MM.1S (cell line): ENCODE measurements at regions not wholly inside any gene's neighbourhood (a gene's known extent, or its start where the extent isn't known, plus 50 kb on each side); places are given as distances from the start of the nearest gene placed in this dataset.

Experiments
- DNase-seq: peaks from one replicate; pipeline ENCODE4 v3.0.0-alpha.2; 2015
- H2AFZ ChIP-seq: fragments of 300-600 bp; sonication (generic); 2 replicates; pipeline ENCODE4 v1.6.0; 2016; ENCODE audit warnings: antibody characterized with exemption, low read length
- H3F3A ChIP-seq: fragments of 300-600 bp; sonication (generic); 2 replicates; pipeline ENCODE4 v1.6.1; 2016; ENCODE audit warnings: mild to moderate bottlenecking, antibody characterized with exemption, low read length, moderate library complexity, mixed read lengths; ENCODE audit not compliant: insufficient read depth
- H3K27ac ChIP-seq: fragments of 300-600 bp; sonication (generic); 2 replicates; pipeline ENCODE4 v1.5.1; 2016; ENCODE audit warnings: mild to moderate bottlenecking, low read length
- H3K27me3 ChIP-seq: fragments of 300-600 bp; sonication (generic); replicated peaks from 2 replicates; pipeline ENCODE4 v1.6.0; 2016; ENCODE audit warnings: low read length; ENCODE audit not compliant: insufficient read depth
- H3K36me3 ChIP-seq: fragments of 300-600 bp; sonication (generic); replicated peaks from 2 replicates; pipeline ENCODE4 v1.6.1; 2016; ENCODE audit warnings: mild to moderate bottlenecking, low read length, mixed read lengths; ENCODE audit not compliant: insufficient read depth
- H3K4me1 ChIP-seq: fragments of 300-600 bp; sonication (generic); 2 replicates; pipeline ENCODE4 v1.6.1; 2016; ENCODE audit warnings: low read length, mixed read lengths
- H3K4me2 ChIP-seq: fragments of 300-600 bp; sonication (generic); 2 replicates; pipeline ENCODE4 v1.6.0; 2016; ENCODE audit warnings: low read depth, low read length
- H3K4me3 ChIP-seq: fragments of 300-600 bp; sonication (generic); 2 replicates; pipeline ENCODE4 v1.5.1; 2016; ENCODE audit warnings: low read length, mixed read lengths
- H3K79me2 ChIP-seq: fragments of 300-600 bp; sonication (generic); 2 replicates; pipeline ENCODE4 v1.6.1; 2016; ENCODE audit warnings: mixed run types, low read length, mixed read lengths
- H3K9ac ChIP-seq: fragments of 300-600 bp; sonication (generic); 2 replicates; pipeline ENCODE4 v1.6.1; 2016; ENCODE audit warnings: low read length, mixed read lengths
- H3K9me2 ChIP-seq: fragments of 300-600 bp; sonication (generic); replicated peaks from 2 replicates; pipeline ENCODE4 v1.6.1; 2016; ENCODE audit warnings: mild to moderate bottlenecking, low read length, mixed read lengths; ENCODE audit not compliant: insufficient read depth
- H3K9me3 ChIP-seq: fragments of 300-600 bp; sonication (generic); replicated peaks from 2 replicates; pipeline ENCODE4 v1.6.1; 2016; ENCODE audit warnings: mild to moderate bottlenecking, low read length, mixed read lengths; ENCODE audit not compliant: insufficient read depth
- H4K20me1 ChIP-seq: fragments of 300-600 bp; sonication (generic); 2 replicates; pipeline ENCODE4 v1.6.1; 2016; ENCODE audit warnings: mild to moderate bottlenecking, low read length, moderate library complexity, mixed read lengths; ENCODE audit not compliant: insufficient read depth
- EZH2 ChIP-seq: fragments of 300-600 bp; sonication (generic); optimal IDR thresholded peaks from 2 replicates; pipeline ENCODE3; 2017; ENCODE audit warnings: low read depth, mild to moderate bottlenecking, antibody characterized with exemption, low read length, mixed read lengths
- EZH2phosphoT487 ChIP-seq: fragments of 300-600 bp; sonication (generic); IDR thresholded peaks from 2 replicates; pipeline ENCODE4 v1.6.1; 2018; ENCODE audit warnings: antibody characterized with exemption, low read length
- TF ChIP-seq, protein P1 (sequence below): fragments of 300-600 bp; sonication (generic); IDR thresholded peaks from 2 replicates; pipeline ENCODE4 v1.5.1; 2016; ENCODE audit warnings: antibody characterized with exemption, low read length, mixed read lengths

DNA sequence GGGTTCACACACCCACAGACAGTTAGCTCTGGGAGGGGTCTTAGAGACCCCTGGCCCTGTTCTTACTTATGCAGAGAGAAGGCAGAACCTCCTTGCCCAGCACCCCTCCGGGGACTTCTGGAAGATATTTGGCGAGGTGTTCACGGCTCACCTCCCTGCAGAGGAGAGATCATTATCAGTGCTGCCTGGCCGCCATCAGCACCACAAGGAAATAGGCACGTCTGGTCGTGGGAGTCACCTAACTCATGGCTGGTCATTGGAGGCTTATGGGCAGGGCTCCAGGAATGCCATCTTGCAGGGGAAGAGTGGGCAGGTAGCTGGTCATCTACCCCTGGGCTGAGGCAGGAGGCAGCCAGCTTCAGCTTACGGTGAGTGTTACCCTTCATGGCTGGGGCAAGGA lies 189.4 kb downstream of the RPS24 start:
- Histone ChIP-seq H3F3A (no peaks in the 10 kb centered on the region), H3K9me2 (no peaks in the 10 kb centered on the region), H3K4me2 (no peak overlapping the region), H3K9me3 (no peaks in the 10 kb centered on the region), H2AFZ (no peak overlapping the region), H3K9ac (no peak overlapping the region), H3K36me3 (no peaks in the 10 kb centered on the region), H3K4me1 (no peaks in the 10 kb centered on the region), H3K27me3 (no peaks in the 10 kb centered on the region), H3K27ac (no peak overlapping the region), H3K79me2 (no peaks in the 10 kb centered on the region), H4K20me1 (no peaks in the 10 kb centered on the region), H3K4me3 (no peak overlapping the region)
- DNase-seq, result no peak
- TF ChIP-seq EZH2phosphoT487 (no peak), EZH2 (no peak)
- TF ChIP-seq, protein P1, sequence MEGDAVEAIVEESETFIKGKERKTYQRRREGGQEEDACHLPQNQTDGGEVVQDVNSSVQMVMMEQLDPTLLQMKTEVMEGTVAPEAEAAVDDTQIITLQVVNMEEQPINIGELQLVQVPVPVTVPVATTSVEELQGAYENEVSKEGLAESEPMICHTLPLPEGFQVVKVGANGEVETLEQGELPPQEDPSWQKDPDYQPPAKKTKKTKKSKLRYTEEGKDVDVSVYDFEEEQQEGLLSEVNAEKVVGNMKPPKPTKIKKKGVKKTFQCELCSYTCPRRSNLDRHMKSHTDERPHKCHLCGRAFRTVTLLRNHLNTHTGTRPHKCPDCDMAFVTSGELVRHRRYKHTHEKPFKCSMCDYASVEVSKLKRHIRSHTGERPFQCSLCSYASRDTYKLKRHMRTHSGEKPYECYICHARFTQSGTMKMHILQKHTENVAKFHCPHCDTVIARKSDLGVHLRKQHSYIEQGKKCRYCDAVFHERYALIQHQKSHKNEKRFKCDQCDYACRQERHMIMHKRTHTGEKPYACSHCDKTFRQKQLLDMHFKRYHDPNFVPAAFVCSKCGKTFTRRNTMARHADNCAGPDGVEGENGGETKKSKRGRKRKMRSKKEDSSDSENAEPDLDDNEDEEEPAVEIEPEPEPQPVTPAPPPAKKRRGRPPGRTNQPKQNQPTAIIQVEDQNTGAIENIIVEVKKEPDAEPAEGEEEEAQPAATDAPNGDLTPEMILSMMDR, result no peak

DNA sequence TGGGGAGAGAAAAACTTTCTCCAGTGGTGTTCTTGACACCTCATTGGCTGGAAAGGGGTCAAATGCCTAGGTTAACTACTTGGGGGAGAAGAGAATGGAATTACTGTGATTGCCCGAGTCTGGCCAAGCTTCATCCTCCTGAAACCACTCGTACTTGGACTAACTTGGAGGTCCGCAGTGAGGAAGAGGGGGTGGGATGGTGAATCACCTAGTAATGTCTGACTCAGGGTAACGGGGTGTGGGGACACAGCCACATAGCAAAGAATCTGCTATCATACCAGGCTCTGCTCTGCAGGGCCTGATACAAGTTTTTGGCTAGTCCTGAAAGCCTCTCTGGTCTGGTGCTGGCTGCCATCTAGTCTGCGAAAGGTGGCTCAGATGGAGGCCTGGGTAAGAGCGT lies 190.9 kb downstream of the RPS24 start:
- no peaks in the 10 kb centered on the region for H3K27me3 ChIP-seq
- H3K4me2 ChIP-seq, result no peak overlapping the region
- no peaks in the 10 kb centered on the region for H3K4me1 ChIP-seq
- no peaks in the 10 kb centered on the region for H3K9me2 ChIP-seq
- TF ChIP-seq, protein P1, result no peak
- no peak for TF ChIP-seq EZH2phosphoT487
- TF ChIP-seq EZH2, result no peak
- no peak overlapping the region for H2AFZ ChIP-seq
- no peak for DNase-seq
- no peak overlapping the region for H3K27ac ChIP-seq
- no peaks in the 10 kb centered on the region for H4K20me1 ChIP-seq
- no peaks in the 10 kb centered on the region for H3K9me3 ChIP-seq
- no peaks in the 10 kb centered on the region for H3K36me3 ChIP-seq
- H3K79me2 ChIP-seq, result no peaks in the 10 kb centered on the region
- no peak overlapping the region for H3K4me3 ChIP-seq
- H3F3A ChIP-seq, result no peaks in the 10 kb centered on the region
- no peak overlapping the region for H3K9ac ChIP-seq

DNA sequence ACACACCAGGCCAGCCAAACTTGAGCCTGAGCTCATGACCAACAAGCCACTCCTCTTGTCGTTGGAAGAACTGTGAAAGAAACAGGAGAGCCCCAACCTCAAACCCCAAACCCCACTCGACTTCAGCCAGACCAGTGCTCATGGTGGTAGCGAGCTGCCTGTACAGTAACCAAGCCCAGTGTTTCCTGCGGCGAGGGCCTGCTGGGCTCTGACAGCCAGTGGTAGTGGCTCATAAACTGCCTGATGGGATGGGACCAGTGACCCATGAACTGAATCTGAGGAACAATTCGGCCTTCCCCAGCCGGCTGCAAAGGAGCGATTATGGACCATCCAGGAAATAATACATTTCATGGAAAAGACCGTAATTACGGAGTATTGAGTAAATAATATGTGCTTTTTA lies 191.9 kb downstream of the RPS24 start:
- Histone ChIP-seq H3K4me1 (no peaks in the 10 kb centered on the region), H3F3A (no peaks in the 10 kb centered on the region), H2AFZ (no peak overlapping the region), H3K79me2 (no peaks in the 10 kb centered on the region), H3K9me3 (no peaks in the 10 kb centered on the region), H3K4me3 (no peak overlapping the region), H3K36me3 (no peaks in the 10 kb centered on the region), H3K27ac (no peak overlapping the region), H3K9me2 (no peaks in the 10 kb centered on the region), H3K27me3 (no peaks in the 10 kb centered on the region), H3K9ac (no peak overlapping the region), H4K20me1 (no peaks in the 10 kb centered on the region), H3K4me2 (no peak overlapping the region)
- TF ChIP-seq, protein P1, result no peak
- TF ChIP-seq EZH2 (no peak), EZH2phosphoT487 (no peak)
- DNase-seq, result no peak

DNA sequence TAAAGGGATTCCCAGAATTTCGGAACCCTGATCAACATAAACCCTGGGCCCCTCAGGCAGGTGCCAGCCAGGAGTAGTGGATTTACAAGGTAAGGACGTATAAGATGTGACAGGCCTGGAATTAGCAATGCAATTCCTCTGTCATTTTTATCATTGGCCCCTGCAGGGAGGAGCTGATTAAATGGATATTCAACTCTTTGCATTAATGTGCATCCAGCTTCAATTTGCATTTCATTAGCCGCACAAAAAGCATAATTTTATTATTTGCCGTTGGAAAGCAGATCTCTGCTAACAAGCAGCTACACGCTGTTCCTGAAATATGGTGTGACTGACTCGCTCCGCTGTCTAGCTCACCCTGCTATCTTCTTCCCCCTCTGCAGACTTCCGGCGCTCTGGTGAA lies 195.8 kb downstream of the RPS24 start:
- Histone ChIP-seq H2AFZ (no peak overlapping the region), H3K4me2 (no peak overlapping the region), H3K27me3 (no peaks in the 10 kb centered on the region), H3K27ac (no peak overlapping the region), H4K20me1 (no peaks in the 10 kb centered on the region), H3K79me2 (no peaks in the 10 kb centered on the region), H3K36me3 (no peaks in the 10 kb centered on the region), H3K4me3 (no peak overlapping the region), H3K9me3 (no peaks in the 10 kb centered on the region), H3F3A (no peaks in the 10 kb centered on the region), H3K4me1 (no peaks in the 10 kb centered on the region), H3K9ac (no peak overlapping the region), H3K9me2 (no peaks in the 10 kb centered on the region)
- TF ChIP-seq, protein P1, result no peak
- no peak for TF ChIP-seq EZH2
- TF ChIP-seq EZH2phosphoT487, result no peak
- no peak for DNase-seq
